Endodermal cell (in vitro differentiated cells): ENCODE measurements at regions not wholly inside any gene's neighbourhood (a gene's known extent, or its start where the extent isn't known, plus 50 kb on each side); places are given as distances from the start of the nearest gene placed in this dataset.

Source experiments
- DNase-seq: peaks from one replicate; pipeline ENCODE4 v3.0.0-alpha.2; 2017
- H3K27ac ChIP-seq: 2 replicates; pipeline ENCODE4 v1.5.1; 2013; ENCODE audit warnings: mild to moderate bottlenecking, low read depth, low read length, moderate library complexity
- H3K27me3 ChIP-seq: 2 replicates; pipeline ENCODE4 v1.6.1; 2013; ENCODE audit warnings: mild to moderate bottlenecking, low read length, moderate library complexity; ENCODE audit not compliant: insufficient read depth, control insufficient read depth, poor library complexity, severe bottlenecking
- H3K36me3 ChIP-seq: 2 replicates; pipeline ENCODE4 v1.7.0; 2013; ENCODE audit warnings: mild to moderate bottlenecking, low read length, moderate library complexity; ENCODE audit not compliant: control insufficient read depth, insufficient read depth
- H3K4me1 ChIP-seq: one replicate; pipeline ENCODE4 v1.7.0; 2013; ENCODE audit warnings: low read length; ENCODE audit not compliant: control insufficient read depth, insufficient read depth
- H3K4me3 ChIP-seq: 2 replicates; pipeline ENCODE4 v1.5.1; 2013; ENCODE audit warnings: mild to moderate bottlenecking, low read length, moderate library complexity
- H3K9ac ChIP-seq: 2 replicates; pipeline ENCODE4 v1.6.1; 2013; ENCODE audit warnings: mild to moderate bottlenecking, low read length, moderate library complexity; ENCODE audit not compliant: poor library complexity, severe bottlenecking; ENCODE audit errors: extremely low read depth
- H3K9me3 ChIP-seq: 2 replicates; pipeline ENCODE4 v1.6.1; 2013; ENCODE audit warnings: mild to moderate bottlenecking, low read length, moderate library complexity; ENCODE audit not compliant: control insufficient read depth
- H3K27ac Mint-ChIP-seq: 2 replicates; pipeline ENCODE4 v1.8.0; 2020; ENCODE audit warnings: mixed read lengths
- H3K27me3 Mint-ChIP-seq: 2 replicates; pipeline ENCODE4 v1.8.0; 2021; ENCODE audit warnings: mild to moderate bottlenecking, mixed read lengths; ENCODE audit not compliant: insufficient read depth
- H3K36me3 Mint-ChIP-seq: 2 replicates; pipeline ENCODE4 v1.8.0; 2020; ENCODE audit warnings: low read depth, mixed read lengths
- H3K4me1 Mint-ChIP-seq: 2 replicates; pipeline ENCODE4 v1.8.0; 2020; ENCODE audit warnings: mixed read lengths
- H3K4me3 Mint-ChIP-seq: 2 replicates; pipeline ENCODE4 v1.8.0; 2020; ENCODE audit warnings: mild to moderate bottlenecking, moderate library complexity, mixed read lengths
- H3K9me3 Mint-ChIP-seq: 2 replicates; pipeline ENCODE4 v1.8.0; 2020; ENCODE audit warnings: mild to moderate bottlenecking, mixed read lengths
- CTCF ChIP-seq: fragments of 200-600 bp; sonication (generic); conservative IDR thresholded peaks from 2 replicates; pipeline ENCODE4 v1.5.0; 2021; ENCODE audit warnings: antibody characterized with exemption, mild to moderate bottlenecking
- WGBS, 2 experiments: methylation state at CpG; one replicate each; pipeline versions ENCODE4 v1.1.5 to v1.1.7; 2013; ENCODE audit warnings: missing lambda C conversion rate in 2 of 2, mixed read lengths in 1 of 2; ENCODE audit not compliant: insufficient coverage in 1 of 2, insufficient read length in 1 of 2; 5-methylcytosine and 5-hydroxymethylcytosine counted together

GRCh38 chr1:163906283-163906682 lies 584.5 kb downstream of the NUF2 start:
- TF ChIP-seq CTCF: no peak
- Histone ChIP-seq H3K36me3 (no peaks in the 10 kb centered on the region), H3K4me3 (no peak overlapping the region), H3K9me3 (peaks cover 28% of the 10 kb centered on the region), H3K9ac (no peak overlapping the region), H3K4me1 (no peaks in the 10 kb centered on the region), H3K27me3 (no peaks in the 10 kb centered on the region), H3K27ac (no peak overlapping the region)
- DNase-seq: no peak
- H3K4me1 Mint-ChIP-seq: no peaks in the 10 kb centered on the region
- H3K9me3 Mint-ChIP-seq: peaks cover 34% of the 10 kb centered on the region
- H3K36me3 Mint-ChIP-seq: peaks cover 18% of the 10 kb centered on the region
- H3K27me3 Mint-ChIP-seq: peaks cover 9% of the 10 kb centered on the region
- no peak overlapping the region for H3K4me3 Mint-ChIP-seq
- H3K27ac Mint-ChIP-seq: no peak overlapping the region

GRCh38 chr1:163912170-163912884 lies 590.6 kb downstream of the NUF2 start:
- Histone ChIP-seq H3K9me3 (peaks cover 25% of the 10 kb centered on the region), H3K36me3 (no peaks in the 10 kb centered on the region)
- no peak for DNase-seq

GRCh38 chr1:163914785-163915413 lies 593.1 kb downstream of the NUF2 start:
- H3K36me3 ChIP-seq: no peaks in the 10 kb centered on the region

More at GRCh38 chr1:163912170-163912884, 590.6 kb downstream of the NUF2 start:
- WGBS, 2 experiments: 92 to 96% methylated on average over 3 to 4 of the region's 4 CpGs
- Histone ChIP-seq H3K27ac (no peak overlapping the region), H3K9ac (no peak overlapping the region), H3K4me3 (no peak overlapping the region), H3K4me1 (no peaks in the 10 kb centered on the region), H3K27me3 (no peaks in the 10 kb centered on the region)
- peaks cover 9% of the 10 kb centered on the region for H3K27me3 Mint-ChIP-seq
- no peak overlapping the region for H3K27ac Mint-ChIP-seq
- no peak for TF ChIP-seq CTCF
- peaks cover 12% of the 10 kb centered on the region for H3K36me3 Mint-ChIP-seq
- H3K4me3 Mint-ChIP-seq: no peak overlapping the region
- no peaks in the 10 kb centered on the region for H3K4me1 Mint-ChIP-seq
- peaks cover 34% of the 10 kb centered on the region for H3K9me3 Mint-ChIP-seq

More at GRCh38 chr1:163914785-163915413, 593.1 kb downstream of the NUF2 start:
- DNase-seq: no peak
- Mint-ChIP-seq H3K4me3 (no peak overlapping the region), H3K27ac (no peak overlapping the region), H3K4me1 (peaks cover 5% of the 10 kb centered on the region), H3K36me3 (peaks cover under 1% of the 10 kb centered on the region), H3K27me3 (no peaks in the 10 kb centered on the region), H3K9me3 (peaks cover 8% of the 10 kb centered on the region)
- Histone ChIP-seq H3K4me1 (no peaks in the 10 kb centered on the region), H3K4me3 (no peak overlapping the region), H3K27me3 (no peaks in the 10 kb centered on the region), H3K9me3 (peaks cover 3% of the 10 kb centered on the region), H3K9ac (no peak overlapping the region), H3K27ac (no peak overlapping the region)
- no peak for TF ChIP-seq CTCF
